CD4-positive, alpha-beta T cell (primary cell): ENCODE measurements at regions not wholly inside any gene's neighbourhood (a gene's known extent, or its start where the extent isn't known, plus 50 kb on each side); places are given as distances from the start of the nearest gene placed in this dataset.

Experiments
- ATAC-seq: fragments of 200-7000 bp; cut with Tn5 transposase; one replicate; pipeline ENCODE4 v1.10.0; 2022; ENCODE audit warnings: mild to moderate bottlenecking; ENCODE audit not compliant: poor library complexity
- CTCF ChIA-PET: fragments of 350-600 bp; sonication (Branson Sonifier 250); formaldehyde crosslinking; loops from one replicate; lab custom pipeline; 2021; ENCODE audit warnings: antibody characterized with exemption, inconsistent platforms; lab: Charles Lee
- POLR2A ChIA-PET: fragments of 350-600 bp; sonication (Branson Sonifier 250); formaldehyde crosslinking; loops from one replicate; lab custom pipeline; 2021; ENCODE audit warnings: antibody characterized with exemption, inconsistent platforms; lab: Charles Lee
- DNase-seq, 14 experiments: peaks; one replicate each; pipeline ENCODE4 v3.0.0-alpha.2; 2013 to 2020; ENCODE audit warnings: mixed read lengths in 2 of 14
- H3K27ac ChIP-seq, 2 donors: one replicate each; pipeline versions ENCODE4 v1.5.1 to v1.7.0; 2013; ENCODE audit warnings: low read length in 2 of 2, low read depth in 1 of 2, mild to moderate bottlenecking in 1 of 2
- H3K27me3 ChIP-seq, 2 experiments: 1 replicate in 1 of 2; 2 replicates in 1 of 2; pipeline versions ENCODE4 v1.6.1 to v1.7.0; 2013; ENCODE audit warnings: low read length in 2 of 2, control low read depth in 1 of 2, mild to moderate bottlenecking in 1 of 2, moderate library complexity in 1 of 2; ENCODE audit not compliant: insufficient read depth in 2 of 2, control insufficient read depth in 1 of 2
- H3K36me3 ChIP-seq: one replicate; pipeline ENCODE4 v1.6.1; 2013; ENCODE audit warnings: low read length, control low read depth; ENCODE audit not compliant: insufficient read depth
- H3K4me1 ChIP-seq: one replicate; pipeline ENCODE4 v1.6.1; 2013; ENCODE audit warnings: low read length, control low read depth; ENCODE audit not compliant: insufficient read depth
- H3K4me3 ChIP-seq: one replicate; pipeline ENCODE4 v1.5.1; 2013; ENCODE audit warnings: mild to moderate bottlenecking, low read length, moderate library complexity
- H3K9me3 ChIP-seq, 2 experiments: 1 replicate in 1 of 2; 2 replicates in 1 of 2; pipeline versions ENCODE4 v1.6.1 to v1.7.0; 2013; ENCODE audit warnings: low read length in 2 of 2, mild to moderate bottlenecking in 2 of 2, control low read depth in 1 of 2, moderate library complexity in 1 of 2; ENCODE audit not compliant: control insufficient read depth in 1 of 2, insufficient read depth in 1 of 2
- H3K27ac Mint-ChIP-seq: one replicate; pipeline ENCODE4 v1.8.0; 2020; ENCODE audit warnings: mixed read lengths
- H3K27me3 Mint-ChIP-seq: one replicate; pipeline ENCODE4 v1.8.0; 2021; ENCODE audit warnings: mixed read lengths
- H3K36me3 Mint-ChIP-seq: one replicate; pipeline ENCODE4 v1.8.0; 2021; ENCODE audit warnings: low read depth, mixed read lengths
- H3K4me1 Mint-ChIP-seq: one replicate; pipeline ENCODE4 v1.8.0; 2021; ENCODE audit warnings: low read depth, mixed read lengths
- H3K4me3 Mint-ChIP-seq: one replicate; pipeline ENCODE4 v1.8.0; 2020; ENCODE audit warnings: mild to moderate bottlenecking, mixed read lengths
- H3K9me3 Mint-ChIP-seq: one replicate; pipeline ENCODE4 v1.8.0; 2020; ENCODE audit warnings: mixed read lengths
- CTCF ChIP-seq: fragments of 200-600 bp; IDR thresholded peaks from one replicate; pipeline ENCODE4 v1.8.0; 2022; ENCODE audit warnings: antibody characterized with exemption, mild to moderate bottlenecking
- intact Hi-C, 2 experiments: fragments of 100-400 bp; cut with DNase I in 1 of 2; cut with micrococcal nuclease in 1 of 2; formaldehyde crosslinking; loops; one replicate each; pipeline versions ENCODE4 v1.15.1 to v1.9.0; 2023 to 2025; cut with DNase I, micrococcal nuclease

- H3K27ac ChIP-seq, result no peak overlapping the region
- Mint-ChIP-seq H3K27me3 (no peaks in the 10 kb centered on the region), H3K27ac (no peak overlapping the region), H3K9me3 (no peaks in the 10 kb centered on the region), H3K4me3 (no peak overlapping the region), H3K4me1 (no peaks in the 10 kb centered on the region), H3K36me3 (no peaks in the 10 kb centered on the region)
- no peaks in the 10 kb centered on the region for H3K27me3 ChIP-seq
- TF ChIP-seq CTCF, result no peak
- no peaks in the 10 kb centered on the region for H3K36me3 ChIP-seq
- CTCF ChIA-PET, result no interaction called here
- POLR2A ChIA-PET, result no interaction called here
- no peaks in the 10 kb centered on the region for H3K9me3 ChIP-seq
- ATAC-seq (no peak), DNase-seq (no peak)
- H3K4me1 ChIP-seq, result no peaks in the 10 kb centered on the region
- intact Hi-C loops, result no loop called here
- H3K4me3 ChIP-seq, result no peak overlapping the region
These were observed 58.3 kb upstream of the UBN2 start for GRCh38 chr7:139172775-139173174.

GRCh38 chr7:139177696-139178095 lies 53.3 kb upstream of the UBN2 start:
- intact Hi-C loops, result no loop called here
- H3K36me3 ChIP-seq, result no peaks in the 10 kb centered on the region
- no peak overlapping the region for H3K4me3 ChIP-seq
- no peaks in the 10 kb centered on the region for H3K27me3 Mint-ChIP-seq
- H3K27ac Mint-ChIP-seq, result no peak overlapping the region
- ChIA-PET CTCF (no interaction called here), POLR2A (no interaction called here)
- no peaks in the 10 kb centered on the region for H3K4me1 ChIP-seq
- H3K4me1 Mint-ChIP-seq, result no peaks in the 10 kb centered on the region
- H3K36me3 Mint-ChIP-seq, result peaks cover 10% of the 10 kb centered on the region
- ATAC-seq (no peak), DNase-seq (no peak)
- no peaks in the 10 kb centered on the region for H3K9me3 Mint-ChIP-seq
- no peak for TF ChIP-seq CTCF
- no peak overlapping the region for H3K4me3 Mint-ChIP-seq
- H3K27ac ChIP-seq, result no peak overlapping the region
- H3K9me3 ChIP-seq, result no peaks in the 10 kb centered on the region
- no peaks in the 10 kb centered on the region for H3K27me3 ChIP-seq

- ChIA-PET CTCF (no interaction called here), POLR2A (no interaction called here)
- Histone ChIP-seq H3K4me3 (no peak overlapping the region), H3K27ac (no peak overlapping the region), H3K4me1 (no peaks in the 10 kb centered on the region), H3K27me3 (no peaks in the 10 kb centered on the region), H3K36me3 (no peaks in the 10 kb centered on the region), H3K9me3 (no peaks in the 10 kb centered on the region)
- Mint-ChIP-seq H3K4me3 (no peak overlapping the region), H3K4me1 (no peaks in the 10 kb centered on the region), H3K36me3 (peaks cover 16% of the 10 kb centered on the region), H3K9me3 (no peaks in the 10 kb centered on the region), H3K27me3 (no peaks in the 10 kb centered on the region), H3K27ac (no peak overlapping the region)
- DNase-seq (no peak), ATAC-seq (no peak)
- intact Hi-C loops, result no loop called here
- TF ChIP-seq CTCF, result no peak
These were observed 50.2 kb upstream of the UBN2 start for GRCh38 chr7:139180700-139181311.
